ENCODE measurements at regions not wholly inside any gene's neighbourhood (a gene's known extent, or its start where the extent isn't known, plus 50 kb on each side); places are given as distances from the start of the nearest gene placed in this dataset.
A peak's percentile ranks its signal among the peaks of the same experiment; 100 is the strongest.

GRCh38 chr13:22090106-22090505 lies 419.2 kb downstream of the FGF9 start:
- H3K9me3 ChIP-seq (ENCODE audit: control insufficient read depth, low read length) = no peaks in the 10 kb centered on the region
- H3K4me3 ChIP-seq (ENCODE audit: extremely low read depth, insufficient read depth, low read length, poor library complexity, severe bottlenecking) = no peak overlapping the region
- no peaks in the 10 kb centered on the region for H3K4me1 ChIP-seq (ENCODE audit: control insufficient read depth, insufficient read depth, low read length, poor library complexity, severe bottlenecking)
- no peak overlapping the region for H3K27ac ChIP-seq (ENCODE audit: low read depth, low read length, severe bottlenecking)
- 85% methylated on average over 2 of the region's 4 CpGs; no CpG with 5 or more reads in 1 of the 2 experiments for WGBS, 2 experiments (ENCODE audit: insufficient coverage in 2 of 2)
- no peaks in the 10 kb centered on the region for H3K36me3 ChIP-seq (ENCODE audit: control insufficient read depth, insufficient read depth, low read length)

- H3K36me3 ChIP-seq (ENCODE audit: control insufficient read depth, insufficient read depth, low read length) = no peaks in the 10 kb centered on the region
- no peak overlapping the region for H3K27ac ChIP-seq (ENCODE audit: low read depth, low read length, severe bottlenecking)
- no peaks in the 10 kb centered on the region for H3K9me3 ChIP-seq (ENCODE audit: control insufficient read depth, low read length)
- no peaks in the 10 kb centered on the region for H3K4me1 ChIP-seq (ENCODE audit: control insufficient read depth, insufficient read depth, low read length, poor library complexity, severe bottlenecking)
- 93 to 97% methylated on average over 5 to 6 of the region's 10 CpGs for WGBS, 2 experiments (ENCODE audit: insufficient coverage in 2 of 2)
- H3K4me3 ChIP-seq (ENCODE audit: extremely low read depth, insufficient read depth, low read length, poor library complexity, severe bottlenecking) = no peak overlapping the region
These were observed 420.5 kb downstream of the FGF9 start for GRCh38 chr13:22091222-22091970.

- H3K9me3 ChIP-seq (ENCODE audit: control insufficient read depth, low read length) = no peaks in the 10 kb centered on the region
- H3K36me3 ChIP-seq (ENCODE audit: control insufficient read depth, insufficient read depth, low read length) = no peaks in the 10 kb centered on the region
- 91 to 96% methylated on average over 2 to 3 of the region's 6 CpGs for WGBS, 2 experiments (ENCODE audit: insufficient coverage in 2 of 2)
- H3K27ac ChIP-seq (ENCODE audit: low read depth, low read length, severe bottlenecking) = no peak overlapping the region
- no peak overlapping the region for H3K4me3 ChIP-seq (ENCODE audit: extremely low read depth, insufficient read depth, low read length, poor library complexity, severe bottlenecking)
- no peaks in the 10 kb centered on the region for H3K4me1 ChIP-seq (ENCODE audit: control insufficient read depth, insufficient read depth, low read length, poor library complexity, severe bottlenecking)
These were observed 421.1 kb downstream of the FGF9 start for GRCh38 chr13:22091971-22092300.

- no peak overlapping the region for H3K27ac ChIP-seq (ENCODE audit: low read depth, low read length, severe bottlenecking)
- no peak overlapping the region for H3K4me3 ChIP-seq (ENCODE audit: extremely low read depth, insufficient read depth, low read length, poor library complexity, severe bottlenecking)
- H3K9me3 ChIP-seq (ENCODE audit: control insufficient read depth, low read length) = no peaks in the 10 kb centered on the region
- no peaks in the 10 kb centered on the region for H3K4me1 ChIP-seq (ENCODE audit: control insufficient read depth, insufficient read depth, low read length, poor library complexity, severe bottlenecking)
- WGBS, 2 experiments (ENCODE audit: insufficient coverage in 2 of 2) = 83 to 93% methylated on average over 3 to 5 of the region's 5 CpGs
- H3K36me3 ChIP-seq (ENCODE audit: control insufficient read depth, insufficient read depth, low read length) = no peaks in the 10 kb centered on the region
These were observed 422.1 kb downstream of the FGF9 start for GRCh38 chr13:22092791-22093560.

- H3K4me3 ChIP-seq (ENCODE audit: extremely low read depth, insufficient read depth, low read length, poor library complexity, severe bottlenecking) = no peak overlapping the region
- H3K4me1 ChIP-seq (ENCODE audit: control insufficient read depth, insufficient read depth, low read length, poor library complexity, severe bottlenecking) = no peaks in the 10 kb centered on the region
- 86% methylated on average over 2 of the region's 3 CpGs for WGBS, 2 experiments (ENCODE audit: insufficient coverage in 2 of 2)
- no peaks in the 10 kb centered on the region for H3K9me3 ChIP-seq (ENCODE audit: control insufficient read depth, low read length)
- no peaks in the 10 kb centered on the region for H3K36me3 ChIP-seq (ENCODE audit: control insufficient read depth, insufficient read depth, low read length)
- H3K27ac ChIP-seq (ENCODE audit: low read depth, low read length, severe bottlenecking) = no peak overlapping the region
These were observed 424.9 kb downstream of the FGF9 start for GRCh38 chr13:22095794-22096193.

- H3K36me3 ChIP-seq (ENCODE audit: control insufficient read depth, insufficient read depth, low read length) = no peaks in the 10 kb centered on the region
- H3K27ac ChIP-seq (ENCODE audit: low read depth, low read length, severe bottlenecking) = no peak overlapping the region
- H3K9me3 ChIP-seq (ENCODE audit: control insufficient read depth, low read length) = no peaks in the 10 kb centered on the region
- peaks cover 7% of the 10 kb centered on the region for H3K4me1 ChIP-seq (ENCODE audit: control insufficient read depth, insufficient read depth, low read length, poor library complexity, severe bottlenecking)
- H3K4me3 ChIP-seq (ENCODE audit: extremely low read depth, insufficient read depth, low read length, poor library complexity, severe bottlenecking) = no peak overlapping the region
These were observed 428.7 kb downstream of the FGF9 start for GRCh38 chr13:22099585-22099984.

- Histone ChIP-seq H3K27ac (ENCODE audit: low read depth, low read length, severe bottlenecking) (no peak overlapping the region), H3K9me3 (ENCODE audit: control insufficient read depth, low read length) (no peaks in the 10 kb centered on the region), H3K4me3 (ENCODE audit: extremely low read depth, insufficient read depth, low read length, poor library complexity, severe bottlenecking) (no peak overlapping the region), H3K36me3 (ENCODE audit: control insufficient read depth, insufficient read depth, low read length) (no peaks in the 10 kb centered on the region), H3K4me1 (ENCODE audit: control insufficient read depth, insufficient read depth, low read length, poor library complexity, severe bottlenecking) (peaks cover 9% of the 10 kb centered on the region)
- WGBS, 2 experiments (ENCODE audit: insufficient coverage in 2 of 2) = no CpG with 5 or more reads among the region's 1 CpG
These were observed 431.4 kb downstream of the FGF9 start for GRCh38 chr13:22102271-22102670.

- WGBS, 2 experiments (ENCODE audit: insufficient coverage in 2 of 2) = 79 to 83% methylated on average over 6 to 7 of the region's 10 CpGs
- H3K4me3 ChIP-seq (ENCODE audit: extremely low read depth, insufficient read depth, low read length, poor library complexity, severe bottlenecking) = no peak overlapping the region
- H3K4me1 ChIP-seq (ENCODE audit: control insufficient read depth, insufficient read depth, low read length, poor library complexity, severe bottlenecking) = peaks cover 12% of the 10 kb centered on the region
- H3K9me3 ChIP-seq (ENCODE audit: control insufficient read depth, low read length) = no peaks in the 10 kb centered on the region
- no peaks in the 10 kb centered on the region for H3K36me3 ChIP-seq (ENCODE audit: control insufficient read depth, insufficient read depth, low read length)
- no peak overlapping the region for H3K27ac ChIP-seq (ENCODE audit: low read depth, low read length, severe bottlenecking)
These were observed 432.5 kb downstream of the FGF9 start for GRCh38 chr13:22103046-22104027.

GRCh38 chr13:22106058-22106457 lies 435.2 kb downstream of the FGF9 start:
- WGBS, 2 experiments (ENCODE audit: insufficient coverage in 2 of 2) = 95% methylated on average over 2 of the region's 3 CpGs; no CpG with 5 or more reads in 1 of the 2 experiments
- no peak overlapping the region for H3K4me3 ChIP-seq (ENCODE audit: extremely low read depth, insufficient read depth, low read length, poor library complexity, severe bottlenecking)
- no peaks in the 10 kb centered on the region for H3K9me3 ChIP-seq (ENCODE audit: control insufficient read depth, low read length)
- H3K4me1 ChIP-seq (ENCODE audit: control insufficient read depth, insufficient read depth, low read length, poor library complexity, severe bottlenecking) = peaks cover 28% of the 10 kb centered on the region
- H3K36me3 ChIP-seq (ENCODE audit: control insufficient read depth, insufficient read depth, low read length) = no peaks in the 10 kb centered on the region
- no peak overlapping the region for H3K27ac ChIP-seq (ENCODE audit: low read depth, low read length, severe bottlenecking)

GRCh38 chr13:22107549-22107948 lies 436.7 kb downstream of the FGF9 start:
- H3K27ac ChIP-seq (ENCODE audit: low read depth, low read length, severe bottlenecking) = peak overlapping the region; percentile 17
- H3K9me3 ChIP-seq (ENCODE audit: control insufficient read depth, low read length) = no peaks in the 10 kb centered on the region
- no peak overlapping the region for H3K4me3 ChIP-seq (ENCODE audit: extremely low read depth, insufficient read depth, low read length, poor library complexity, severe bottlenecking)
- peaks cover 30% of the 10 kb centered on the region for H3K4me1 ChIP-seq (ENCODE audit: control insufficient read depth, insufficient read depth, low read length, poor library complexity, severe bottlenecking)
- 86 to 94% methylated on average over 3 to 4 of the region's 4 CpGs for WGBS, 2 experiments (ENCODE audit: insufficient coverage in 2 of 2)
- H3K36me3 ChIP-seq (ENCODE audit: control insufficient read depth, insufficient read depth, low read length) = no peaks in the 10 kb centered on the region

Data from mesodermal cell (in vitro differentiated cells).